Pons (tissue), 1 donor: ENCODE measurements at regions not wholly inside any gene's neighbourhood (a gene's known extent, or its start where the extent isn't known, plus 50 kb on each side); places are given as distances from the start of the nearest gene placed in this dataset.

ENCODE experiments used
- DNase-seq: peaks from one replicate; pipeline ENCODE4 v3.0.0-alpha.2; 2016; ENCODE audit warnings: low spot score

DNA sequence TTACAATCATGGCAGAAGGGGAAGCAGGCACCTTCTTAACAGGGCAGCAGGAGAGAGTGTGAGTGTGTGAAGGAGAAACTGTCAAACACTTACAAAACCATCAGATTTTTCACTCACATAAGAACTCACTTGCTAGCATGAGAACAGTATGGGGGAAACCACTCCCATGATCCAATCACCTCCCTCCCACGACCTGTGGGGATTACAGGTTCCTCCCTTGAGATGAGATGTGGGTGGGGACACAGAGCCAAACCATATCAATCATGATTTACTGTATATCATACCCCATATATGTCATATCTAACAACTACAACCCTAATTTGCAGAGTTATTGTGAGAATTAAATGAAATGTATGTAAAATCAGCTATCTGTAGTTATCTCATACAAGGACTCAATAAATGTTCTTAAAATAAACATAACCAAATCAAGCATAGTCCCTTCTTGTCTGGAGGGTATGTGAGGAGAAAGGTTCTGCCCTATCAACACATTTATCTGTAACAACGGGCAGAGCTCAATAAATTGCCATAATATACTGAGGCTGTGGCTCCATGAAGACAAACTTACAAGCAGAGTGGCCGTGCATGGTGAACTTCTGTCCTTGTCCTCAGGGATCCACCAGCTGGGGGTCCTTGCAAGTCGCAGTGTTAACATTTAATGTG, 504.7 kb downstream of the SOX2 start:
- no peak for DNase-seq

DNA sequence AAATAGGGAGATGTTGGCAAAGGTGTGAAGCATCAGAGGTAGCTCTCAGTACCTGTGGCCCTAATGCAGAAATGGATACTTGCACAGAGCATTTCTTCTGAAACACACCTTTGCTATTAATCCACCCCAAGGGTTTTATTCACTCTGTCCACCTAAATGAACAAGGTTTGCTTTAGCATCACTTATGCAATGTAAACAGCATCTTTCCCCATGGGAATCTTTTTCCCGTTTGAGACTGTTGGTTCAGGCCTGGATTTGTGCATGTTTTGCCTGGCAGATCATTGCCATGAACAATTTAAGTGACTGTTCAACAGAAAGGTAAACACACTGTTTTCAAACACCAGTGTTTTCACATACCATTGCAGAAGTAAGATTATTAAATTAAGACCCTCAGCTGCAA, 508.3 kb downstream of the SOX2 start:
- no peak for DNase-seq

DNA sequence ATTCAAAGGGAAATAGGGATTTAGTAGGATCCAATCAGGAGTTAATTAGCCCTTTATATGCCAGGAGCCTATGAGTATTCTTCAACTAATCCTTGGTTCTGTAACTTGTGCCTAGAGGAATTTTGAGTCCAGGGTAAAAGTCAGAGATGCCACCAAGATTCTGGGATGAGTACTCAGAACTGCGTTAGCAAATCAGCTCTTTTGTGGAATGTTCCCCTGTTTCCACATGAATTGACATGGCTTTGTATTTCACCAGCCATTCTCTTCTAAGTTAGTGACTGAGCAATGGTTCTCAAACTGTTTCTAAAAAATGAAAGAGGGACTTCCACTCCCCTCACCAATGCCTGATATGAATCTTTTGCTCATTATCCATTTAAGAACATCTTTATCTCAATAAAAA, 508.7 kb downstream of the SOX2 start:
- no peak for DNase-seq

DNA sequence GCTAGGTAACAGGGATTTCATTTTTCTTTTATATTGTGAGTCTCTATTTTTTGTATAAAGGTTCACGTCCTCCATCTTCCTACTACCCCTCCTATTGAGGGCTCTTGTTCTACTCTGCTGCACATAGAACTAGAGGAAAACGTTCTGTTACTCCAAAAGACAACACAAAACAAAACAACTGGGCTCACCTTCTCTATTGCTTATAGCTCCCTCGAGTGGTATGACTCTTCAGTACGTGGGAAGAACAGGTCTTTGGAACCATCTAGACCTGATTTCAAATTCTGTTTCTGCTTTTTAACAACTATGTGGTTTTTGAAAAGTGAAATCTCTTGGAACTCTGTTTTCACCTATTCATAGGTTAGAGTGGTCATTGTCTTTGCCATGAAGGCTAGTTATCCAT, 515.3 kb downstream of the SOX2 start:
- no peak for DNase-seq

DNA sequence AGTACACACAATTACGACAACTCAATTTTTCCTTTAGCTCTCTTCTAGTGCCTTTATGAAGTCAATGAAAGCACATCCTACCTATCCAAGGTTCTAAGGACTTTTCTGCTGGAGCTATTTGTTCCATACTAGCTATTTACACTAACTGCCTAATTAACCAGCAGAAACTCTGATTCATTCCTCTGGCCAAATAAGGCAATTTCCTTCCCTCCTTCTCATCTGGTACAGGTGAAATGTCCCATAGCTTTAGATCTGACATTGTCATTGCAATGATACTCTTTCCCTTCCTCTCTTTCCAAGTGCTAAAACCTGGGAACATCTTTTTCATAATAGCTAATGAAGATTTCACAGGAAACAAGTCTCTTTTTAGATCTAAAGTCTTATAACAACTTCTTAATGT, 521.7 kb downstream of the SOX2 start:
- no peak for DNase-seq

DNA sequence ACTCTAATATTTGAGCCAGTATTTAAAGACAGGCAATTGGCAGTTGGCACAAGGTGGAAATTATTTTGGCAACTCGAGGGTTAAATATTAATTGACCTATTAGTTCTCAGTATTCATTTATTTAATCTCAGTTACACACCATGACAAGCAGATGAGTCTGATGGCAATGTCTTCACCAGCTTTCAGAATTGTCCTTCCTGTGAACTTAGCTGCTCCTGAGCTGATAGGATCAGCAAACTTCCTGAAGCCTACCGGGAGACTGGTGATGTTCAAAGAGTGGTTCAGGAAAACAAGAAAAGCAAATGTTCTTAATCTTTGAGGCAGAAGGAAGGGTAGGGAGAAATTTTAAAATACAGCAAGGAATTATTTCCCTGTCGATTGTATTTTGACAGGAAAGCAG, 522.2 kb downstream of the SOX2 start:
- no peak for DNase-seq

DNA sequence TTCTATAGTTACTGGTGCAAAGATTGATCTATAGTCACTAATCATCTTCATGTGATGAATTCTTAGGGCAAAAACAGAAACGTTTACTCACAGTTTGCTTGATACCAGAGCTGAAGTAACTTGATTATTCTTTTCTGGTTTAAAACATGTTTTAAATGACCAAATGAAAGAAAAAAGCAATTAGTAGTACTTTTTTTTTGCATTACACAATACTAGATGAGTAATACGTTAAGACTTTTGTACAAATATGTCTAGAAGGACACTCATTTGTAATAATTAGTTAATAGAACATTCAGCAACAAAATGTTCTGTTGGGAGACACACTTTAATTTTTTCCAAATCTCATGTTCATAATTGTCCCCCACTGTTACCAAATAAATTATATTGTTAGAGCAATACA, 523.2 kb downstream of the SOX2 start:
- DNase-seq = peak; percentile 15

DNA sequence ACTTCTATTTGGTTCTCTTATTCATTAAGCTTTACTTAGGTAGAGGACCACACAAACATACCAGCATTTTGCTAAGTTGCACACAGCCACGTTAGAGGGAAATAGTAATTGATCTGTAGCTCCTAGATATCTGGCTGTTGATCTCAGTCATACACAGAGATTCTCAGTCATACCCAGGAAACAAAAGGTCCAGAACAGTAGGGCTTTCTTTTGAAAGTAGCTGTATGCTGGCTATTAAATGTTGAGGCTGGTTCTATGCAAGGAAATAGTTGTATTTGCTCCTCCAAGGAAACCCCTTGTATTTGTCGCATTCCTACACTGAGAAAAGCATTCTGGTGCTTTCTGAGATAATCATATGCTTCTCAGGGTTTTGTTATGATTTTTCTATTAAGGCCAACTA, 523.8 kb downstream of the SOX2 start:
- DNase-seq = peak; percentile 86

DNA sequence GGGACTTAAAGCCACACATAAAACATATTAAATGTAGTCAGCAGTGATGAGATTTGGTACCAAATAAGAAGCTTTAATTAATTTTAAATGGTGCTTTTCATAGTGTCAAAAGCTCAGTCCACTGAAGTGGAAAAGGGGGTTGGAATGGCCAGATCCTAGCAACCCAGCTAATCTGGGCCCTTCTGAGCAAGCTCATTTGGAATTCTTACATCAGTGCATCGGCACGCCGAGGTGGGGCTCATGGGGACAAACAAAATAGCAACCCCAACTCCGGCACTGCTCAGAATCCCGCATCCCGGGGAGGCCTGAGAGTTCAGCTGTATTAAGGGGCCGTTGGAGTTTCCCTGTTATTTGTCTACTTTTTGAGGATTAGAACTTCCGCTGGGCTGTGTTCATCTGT, 526.4 kb downstream of the SOX2 start:
- no peak for DNase-seq

DNA sequence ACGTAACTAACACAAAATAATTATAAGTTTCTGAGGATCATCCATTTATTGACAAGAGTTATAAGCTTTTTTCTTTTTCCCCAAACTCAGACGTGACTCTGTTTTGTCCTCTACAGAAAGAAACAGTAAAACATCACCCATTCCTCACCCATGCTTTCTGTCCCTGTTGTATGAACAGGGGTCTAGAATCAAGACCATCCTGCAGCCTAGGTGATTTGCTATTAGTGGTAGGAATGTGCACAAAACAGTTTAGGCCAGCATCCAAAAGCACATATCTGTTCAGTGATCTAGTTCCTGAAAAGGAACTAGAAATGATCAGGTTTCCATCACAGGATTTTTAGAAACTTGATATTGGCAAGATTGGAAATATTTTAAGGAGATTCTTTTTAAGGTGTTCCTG, 527.6 kb downstream of the SOX2 start:
- no peak for DNase-seq

DNA sequence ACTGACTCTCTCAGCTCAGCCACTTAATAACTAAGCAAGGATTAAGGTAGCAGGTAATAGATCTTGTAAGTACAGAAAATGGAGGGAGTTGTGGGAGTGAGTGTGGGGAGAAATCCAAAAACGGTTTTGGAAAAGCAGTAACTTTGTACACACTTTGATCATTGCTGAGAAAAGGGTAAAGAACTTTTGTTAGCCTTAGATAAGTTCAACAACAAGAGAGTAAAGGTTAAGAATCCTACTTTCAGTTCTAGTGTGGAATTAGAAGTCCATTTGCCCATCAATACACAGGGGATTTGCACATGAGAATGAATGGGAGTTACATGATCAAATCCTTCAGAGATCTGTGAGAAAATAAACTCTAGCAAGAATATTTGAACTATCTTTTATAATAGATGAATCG, 528.7 kb downstream of the SOX2 start:
- DNase-seq = no peak

DNA sequence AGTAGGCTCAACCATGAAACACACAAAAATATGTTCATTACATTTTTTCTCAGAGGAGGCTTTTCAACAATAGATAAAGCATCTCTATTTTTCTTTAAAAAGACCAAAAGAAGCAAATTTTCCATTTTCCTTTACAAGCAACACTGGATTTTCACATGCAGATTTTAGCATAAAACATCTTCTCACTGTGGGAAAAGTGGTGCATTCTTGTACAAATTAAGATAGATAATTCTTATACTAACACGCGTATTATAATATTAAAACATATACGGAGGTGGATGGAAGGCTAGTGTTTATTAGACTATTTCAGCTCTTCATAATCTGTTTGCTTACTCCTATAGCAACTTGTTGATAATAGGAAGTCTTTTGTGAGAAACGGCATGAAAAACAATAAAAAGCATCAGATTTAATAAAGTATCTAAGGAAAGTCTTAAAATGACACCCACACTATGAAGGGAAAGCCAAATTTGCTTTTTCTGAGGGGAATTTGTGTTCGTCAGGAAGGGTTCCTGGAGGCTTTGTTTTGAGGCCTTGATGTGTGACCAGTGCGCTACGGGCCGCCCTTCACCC, 529.6 kb downstream of the SOX2 start:
- DNase-seq = no peak

DNA sequence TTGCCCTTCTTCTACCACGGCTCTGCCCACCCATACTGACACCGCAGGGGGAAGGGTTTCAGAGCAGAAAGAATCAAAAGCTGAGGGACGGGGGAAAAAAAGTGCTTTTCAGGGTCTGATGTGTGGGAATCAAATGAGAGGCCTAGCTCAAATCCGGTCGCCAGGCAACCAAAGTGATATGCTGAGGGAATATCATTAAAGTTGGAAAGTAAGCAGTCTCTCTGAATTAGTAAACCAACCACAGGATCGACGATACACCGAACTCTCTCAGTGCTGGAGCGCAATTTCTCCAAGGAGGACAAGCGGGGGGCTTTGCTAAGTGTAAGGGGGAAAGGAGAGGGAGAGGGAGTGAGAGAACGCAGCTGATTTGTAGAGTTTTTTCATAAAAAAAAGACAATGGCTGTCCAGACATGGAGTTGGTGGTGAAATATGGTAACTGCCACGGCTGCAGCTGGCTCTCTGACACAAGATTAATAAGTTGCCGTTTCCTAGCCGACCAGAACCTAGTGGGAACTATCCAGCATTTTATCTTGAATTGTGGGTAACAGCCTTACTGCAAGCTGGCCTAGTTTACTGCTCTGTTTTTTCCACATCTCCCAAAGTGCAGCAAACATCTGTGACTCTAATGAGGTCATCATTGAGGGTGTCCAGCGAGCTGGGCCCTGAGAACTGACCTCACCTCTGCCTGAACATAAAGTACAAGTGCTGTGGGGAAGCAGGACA, 530.2 kb downstream of the SOX2 start:
- DNase-seq = peak; percentile 88

DNA sequence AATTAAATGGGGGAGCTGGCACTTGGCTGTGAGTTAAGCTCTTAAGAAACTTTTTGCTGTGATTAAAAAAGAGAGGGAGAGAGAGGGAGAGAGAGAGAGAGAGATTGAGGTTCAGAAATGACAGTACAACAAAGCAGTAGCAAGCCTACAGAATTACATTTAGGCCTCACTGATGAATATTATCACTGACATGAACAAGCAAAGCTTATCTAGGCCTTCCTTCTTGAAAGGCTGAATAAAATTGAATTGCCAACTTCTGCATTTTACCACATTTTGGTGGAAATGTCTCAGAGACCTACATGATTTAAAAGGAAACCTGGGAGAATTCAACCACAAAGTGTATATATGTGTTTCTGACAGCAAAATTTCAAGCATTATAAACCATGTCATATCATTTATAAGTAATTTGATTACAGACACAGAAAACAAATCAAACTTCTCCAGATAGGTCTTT, 530.8 kb downstream of the SOX2 start:
- DNase-seq = no peak

DNA sequence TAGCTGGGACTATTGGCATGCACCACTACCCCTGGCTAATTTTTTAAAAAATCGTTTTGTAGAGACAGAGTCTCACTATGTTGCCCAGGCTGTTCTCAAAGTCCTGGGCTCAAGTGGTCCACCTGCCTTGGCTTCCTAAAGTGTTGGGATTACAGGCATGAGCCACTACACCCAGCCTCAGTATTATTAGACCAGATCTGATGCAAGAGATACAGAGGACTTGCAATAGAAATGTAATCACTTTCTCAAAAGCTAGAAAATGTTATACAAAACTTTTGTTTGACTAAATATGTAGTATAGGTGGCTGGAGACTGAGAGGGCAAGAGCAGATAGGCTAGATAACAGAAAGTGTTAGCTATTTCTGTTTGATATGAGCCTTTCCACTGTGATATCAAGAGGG, 531.9 kb downstream of the SOX2 start:
- no peak for DNase-seq

DNA sequence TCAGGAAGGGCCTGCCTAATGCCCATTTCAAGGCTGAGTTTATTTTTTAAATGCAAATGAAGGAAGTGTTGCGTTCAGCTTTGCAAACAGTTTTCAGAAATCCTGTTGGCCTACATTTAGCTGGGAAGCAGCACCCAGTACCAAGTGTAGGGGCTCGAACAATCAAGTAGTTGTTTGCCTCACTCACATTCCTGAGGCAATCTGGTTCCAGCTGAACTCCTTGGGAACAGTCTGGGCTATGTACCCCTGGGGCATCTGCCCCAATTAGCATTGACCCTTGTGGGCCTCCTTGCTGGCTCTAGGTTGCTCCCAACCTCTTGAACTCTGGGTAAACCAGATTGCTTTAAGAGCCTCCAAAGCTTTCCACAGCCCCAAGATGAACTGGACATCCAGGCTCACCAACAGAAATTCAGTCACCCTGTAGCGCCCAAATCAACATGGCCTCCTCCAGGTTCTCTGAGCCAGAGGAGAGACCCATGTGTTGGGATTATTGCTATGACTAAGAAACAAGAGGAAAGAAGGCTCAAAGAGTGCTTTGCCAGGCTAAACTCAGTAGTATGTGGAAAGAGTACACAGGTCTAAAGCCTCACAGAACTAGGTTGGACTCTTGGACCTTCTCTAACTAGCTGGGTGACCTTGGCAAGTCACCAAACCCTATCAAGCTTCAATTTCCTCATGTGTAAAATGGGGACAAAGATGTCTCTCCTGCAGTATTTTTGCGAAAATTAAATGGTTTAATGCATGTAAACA, 532.7 kb downstream of the SOX2 start:
- DNase-seq = no peak

DNA sequence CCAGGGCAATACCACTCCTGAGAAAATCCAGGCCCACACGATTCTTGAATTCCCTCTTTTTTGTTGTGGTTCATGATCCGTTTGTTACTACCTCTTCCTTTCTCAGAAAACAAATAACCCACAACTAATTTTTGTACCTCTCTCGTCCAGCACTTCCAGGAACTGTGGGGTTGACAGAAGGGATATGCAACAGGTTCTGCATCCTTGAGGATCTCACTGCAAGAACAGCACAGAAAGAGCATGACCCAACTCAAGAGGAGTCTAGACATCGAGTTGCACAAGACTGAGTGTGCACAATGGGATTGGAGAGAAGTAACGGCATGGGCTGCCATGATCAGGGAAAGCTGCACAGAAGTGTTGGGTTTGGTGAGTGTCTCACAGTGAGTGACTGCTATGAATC, 533.3 kb downstream of the SOX2 start:
- DNase-seq = no peak

DNA sequence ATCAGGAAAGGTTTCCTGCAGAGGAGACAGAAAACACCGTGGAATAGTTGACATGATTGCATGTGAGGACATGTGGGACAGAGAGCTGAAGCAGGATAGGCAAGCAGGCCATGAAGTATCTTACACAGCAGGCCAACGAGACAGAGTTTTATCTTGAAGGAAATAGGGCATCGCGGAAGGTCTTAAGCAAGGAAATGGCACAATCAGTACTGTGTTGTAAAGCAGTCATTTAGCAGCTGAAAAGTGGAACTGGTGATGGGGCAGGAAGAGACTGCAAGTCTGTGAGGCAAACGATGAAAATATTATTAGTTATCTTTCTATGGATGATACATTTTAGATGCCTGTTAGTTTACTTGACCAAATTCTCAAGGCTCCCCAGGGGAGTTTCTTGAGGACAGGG, 535.1 kb downstream of the SOX2 start:
- DNase-seq = no peak

DNA sequence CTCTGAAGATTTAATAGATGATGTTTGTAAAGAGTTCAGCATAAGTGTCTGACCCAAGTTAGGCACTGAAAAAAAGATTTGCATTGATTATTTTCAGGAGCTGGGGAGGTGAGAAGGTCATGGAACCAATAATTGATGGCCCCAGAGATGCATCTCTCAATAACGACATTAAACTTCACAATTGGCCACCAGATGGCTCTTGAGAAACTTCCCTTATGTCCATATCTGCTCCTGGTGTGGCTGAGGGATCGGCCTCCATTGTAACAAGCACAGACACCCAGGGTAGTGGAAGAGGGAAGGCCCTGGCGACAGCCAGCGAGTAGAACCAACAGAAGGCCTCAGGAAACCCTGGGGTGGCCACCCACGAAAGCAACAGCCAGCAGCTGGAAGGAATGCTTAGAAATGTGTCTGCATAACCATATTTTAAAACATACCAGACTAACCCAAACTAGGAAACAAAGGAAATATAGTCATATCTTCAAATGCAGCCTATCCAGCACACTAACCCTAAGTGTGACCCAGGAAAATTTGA, 536.7 kb downstream of the SOX2 start:
- DNase-seq = no peak

DNA sequence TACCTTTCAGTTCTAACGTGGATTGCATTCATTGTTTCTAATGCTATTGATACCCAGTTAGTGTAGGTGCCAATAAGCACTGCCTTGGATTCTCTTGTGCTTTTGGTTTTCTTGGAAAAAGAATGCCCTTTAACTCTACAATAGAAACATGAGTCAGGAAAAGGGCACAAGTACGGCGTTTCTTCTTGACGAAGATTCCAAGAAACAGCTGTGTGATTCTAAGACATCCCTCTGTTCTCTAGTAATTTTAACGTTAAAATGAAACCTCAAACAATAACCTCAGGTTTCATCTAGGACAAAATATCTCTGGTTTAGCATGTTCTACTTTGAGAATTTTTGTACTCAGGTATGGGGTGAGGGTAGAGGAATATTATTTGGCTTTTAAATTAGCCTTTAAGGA, 540.5 kb upstream of the ATP11B start:
- DNase-seq = no peak

DNA sequence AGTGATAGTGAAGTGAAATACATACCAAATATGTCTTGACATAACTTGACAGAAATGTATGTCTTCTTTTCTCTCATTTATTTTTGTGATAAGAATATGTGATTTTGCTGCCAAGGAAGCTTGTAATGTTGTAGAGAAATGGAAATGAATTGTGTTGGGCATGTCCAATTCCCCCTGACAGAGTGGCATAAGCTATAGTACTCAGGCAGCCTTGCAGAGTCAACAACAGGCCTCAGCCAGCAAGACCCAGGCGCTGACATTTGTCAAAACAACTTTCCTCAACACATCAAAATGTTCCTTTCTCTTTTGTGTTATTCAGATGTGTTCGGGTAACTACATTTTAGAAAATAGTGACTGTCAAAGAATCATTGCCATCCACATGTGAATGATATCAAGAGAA, 538.1 kb upstream of the ATP11B start:
- DNase-seq = no peak

DNA sequence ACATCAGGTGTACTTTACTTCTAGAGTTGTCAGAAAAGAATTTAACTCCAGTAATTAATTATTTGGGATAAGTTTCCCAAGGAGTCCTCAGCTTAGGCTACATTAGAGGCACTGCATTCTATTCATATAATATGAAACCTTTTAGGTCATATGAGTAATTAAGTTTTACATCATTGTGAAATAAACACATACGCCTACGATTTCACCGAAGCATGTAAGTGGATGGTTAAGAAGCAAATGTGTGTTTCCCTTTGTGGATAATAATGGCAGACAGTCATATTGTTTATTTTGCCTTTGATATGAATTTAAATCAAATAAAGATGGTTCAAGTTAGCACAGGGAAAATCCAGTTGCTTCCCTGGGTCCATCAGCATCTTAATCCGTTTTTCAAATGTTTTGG, 535.9 kb upstream of the ATP11B start:
- DNase-seq = no peak
